Fibroblast of lung (primary cell): ENCODE measurements at regions not wholly inside any gene's neighbourhood (a gene's known extent, or its start where the extent isn't known, plus 50 kb on each side); places are given as distances from the start of the nearest gene placed in this dataset.

Source experiments
- DNase-seq, 2 donors: peaks; one replicate each; pipeline versions ENCODE4 v3.0.0 to v3.0.0-alpha.2; 2010; ENCODE audit warnings: low read depth in 2 of 2
- H2AFZ ChIP-seq: 2 replicates; pipeline ENCODE4 v1.5.1; 2012; ENCODE audit warnings: low read length, control low read depth, inconsistent platforms
- H3K27ac ChIP-seq: 2 replicates; pipeline ENCODE4 v1.5.1; 2011; ENCODE audit warnings: low read length, control low read depth; ENCODE audit not compliant: insufficient read depth
- H3K27me3 ChIP-seq: 2 replicates; pipeline ENCODE4 v1.5.1; 2011; ENCODE audit warnings: mild to moderate bottlenecking, low read length; ENCODE audit not compliant: control insufficient read depth, insufficient read depth
- H3K36me3 ChIP-seq: 2 replicates; pipeline ENCODE4 v1.5.1; 2011; ENCODE audit warnings: low read length; ENCODE audit not compliant: control insufficient read depth, insufficient read depth
- H3K4me1 ChIP-seq: 2 replicates; pipeline ENCODE4 v1.5.1; 2011; ENCODE audit warnings: low read length; ENCODE audit not compliant: control insufficient read depth, insufficient read depth; ENCODE audit errors: extremely low read depth
- H3K4me2 ChIP-seq: 2 replicates; pipeline ENCODE4 v1.5.1; 2011; ENCODE audit warnings: low read length, control low read depth; ENCODE audit not compliant: insufficient read depth; ENCODE audit errors: extremely low read depth
- H3K4me3 ChIP-seq, 4 experiments: fragments of 200-600 bp in 1 of 4; sonication (generic) in 1 of 4; replicated peaks in 1 of 4; 2 replicates each; pipeline ENCODE4 v1.5.1; 2011 to 2016; ENCODE audit warnings: low read length in 4 of 4, low read depth in 3 of 4, mild to moderate bottlenecking in 3 of 4, control low read depth in 2 of 4, inconsistent platforms in 1 of 4, mixed read lengths in 1 of 4; ENCODE audit not compliant: insufficient read depth in 1 of 4; ENCODE audit errors: control extremely low read depth in 1 of 4
- H3K79me2 ChIP-seq: 2 replicates; pipeline ENCODE4 v1.5.1; 2012; ENCODE audit warnings: mild to moderate bottlenecking, low read length, inconsistent platforms; ENCODE audit not compliant: control insufficient read depth, insufficient read depth
- H3K9ac ChIP-seq: 2 replicates; pipeline ENCODE4 v1.5.1; 2011; ENCODE audit warnings: mild to moderate bottlenecking, low read length, control low read depth; ENCODE audit not compliant: insufficient read depth
- H3K9me3 ChIP-seq: 2 replicates; pipeline ENCODE4 v1.5.1; 2012; ENCODE audit warnings: low read depth, low read length; ENCODE audit not compliant: control insufficient read depth, insufficient read depth
- H4K20me1 ChIP-seq: 2 replicates; pipeline ENCODE4 v1.5.1; 2011; ENCODE audit warnings: low read length; ENCODE audit not compliant: control insufficient read depth, insufficient read depth; ENCODE audit errors: extremely low read depth
- EZH2 ChIP-seq: IDR thresholded peaks from 2 replicates; pipeline ENCODE4 v1.5.1; 2012; ENCODE audit warnings: low read length, control low read depth, mild to moderate bottlenecking; ENCODE audit errors: missing control alignments
- TF ChIP-seq, protein P1 (sequence below), 2 donors: IDR thresholded peaks in 1 of 2; conservative IDR thresholded peaks in 1 of 2; 1 replicate in 1 of 2; 2 replicates in 1 of 2; pipeline ENCODE4 v1.5.1; 2011 to 2012; ENCODE audit warnings: low read length in 2 of 2, control low read depth in 1 of 2, inconsistent platforms in 1 of 2, low read depth in 1 of 2, mild to moderate bottlenecking in 1 of 2

DNA sequence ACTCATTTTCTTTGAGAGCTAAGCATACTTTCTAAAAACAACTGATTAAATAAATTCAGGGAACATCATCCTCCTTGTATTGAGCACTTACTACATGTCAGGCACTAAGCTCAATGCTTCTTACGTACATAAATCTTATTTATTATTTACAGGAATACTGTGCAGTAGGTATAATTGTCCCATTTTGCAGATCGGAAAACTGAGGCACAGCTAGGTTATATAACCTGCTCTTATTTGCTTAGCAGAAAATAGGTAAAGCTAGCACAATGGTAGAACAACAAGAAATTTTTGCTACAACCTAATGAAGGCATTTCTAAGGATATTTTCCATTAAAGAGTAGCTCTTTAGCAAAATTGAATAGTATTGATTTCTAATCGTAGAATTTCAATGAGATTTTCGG lies 168.7 kb upstream of the KCNJ16 start:
- no peaks in the 10 kb centered on the region for H3K27me3 ChIP-seq
- H3K9ac ChIP-seq: no peak overlapping the region
- H3K36me3 ChIP-seq: no peaks in the 10 kb centered on the region
- no peak for DNase-seq
- H3K79me2 ChIP-seq: no peaks in the 10 kb centered on the region
- no peak overlapping the region for H3K4me3 ChIP-seq
- no peak for TF ChIP-seq EZH2
- TF ChIP-seq, protein P1, sequence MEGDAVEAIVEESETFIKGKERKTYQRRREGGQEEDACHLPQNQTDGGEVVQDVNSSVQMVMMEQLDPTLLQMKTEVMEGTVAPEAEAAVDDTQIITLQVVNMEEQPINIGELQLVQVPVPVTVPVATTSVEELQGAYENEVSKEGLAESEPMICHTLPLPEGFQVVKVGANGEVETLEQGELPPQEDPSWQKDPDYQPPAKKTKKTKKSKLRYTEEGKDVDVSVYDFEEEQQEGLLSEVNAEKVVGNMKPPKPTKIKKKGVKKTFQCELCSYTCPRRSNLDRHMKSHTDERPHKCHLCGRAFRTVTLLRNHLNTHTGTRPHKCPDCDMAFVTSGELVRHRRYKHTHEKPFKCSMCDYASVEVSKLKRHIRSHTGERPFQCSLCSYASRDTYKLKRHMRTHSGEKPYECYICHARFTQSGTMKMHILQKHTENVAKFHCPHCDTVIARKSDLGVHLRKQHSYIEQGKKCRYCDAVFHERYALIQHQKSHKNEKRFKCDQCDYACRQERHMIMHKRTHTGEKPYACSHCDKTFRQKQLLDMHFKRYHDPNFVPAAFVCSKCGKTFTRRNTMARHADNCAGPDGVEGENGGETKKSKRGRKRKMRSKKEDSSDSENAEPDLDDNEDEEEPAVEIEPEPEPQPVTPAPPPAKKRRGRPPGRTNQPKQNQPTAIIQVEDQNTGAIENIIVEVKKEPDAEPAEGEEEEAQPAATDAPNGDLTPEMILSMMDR (conservative IDR thresholded peaks at IDR 0.05 in 1 of 2, IDR thresholded peaks at IDR 0.05 in 1 of 2; ENCODE audit: low read depth in 1 of 2, low read length in 2 of 2): no peak
- no peaks in the 10 kb centered on the region for H3K4me1 ChIP-seq
- no peaks in the 10 kb centered on the region for H4K20me1 ChIP-seq
- H3K27ac ChIP-seq: no peak overlapping the region
- H3K4me2 ChIP-seq: no peak overlapping the region
- H2AFZ ChIP-seq: no peak overlapping the region
- no peaks in the 10 kb centered on the region for H3K9me3 ChIP-seq

DNA sequence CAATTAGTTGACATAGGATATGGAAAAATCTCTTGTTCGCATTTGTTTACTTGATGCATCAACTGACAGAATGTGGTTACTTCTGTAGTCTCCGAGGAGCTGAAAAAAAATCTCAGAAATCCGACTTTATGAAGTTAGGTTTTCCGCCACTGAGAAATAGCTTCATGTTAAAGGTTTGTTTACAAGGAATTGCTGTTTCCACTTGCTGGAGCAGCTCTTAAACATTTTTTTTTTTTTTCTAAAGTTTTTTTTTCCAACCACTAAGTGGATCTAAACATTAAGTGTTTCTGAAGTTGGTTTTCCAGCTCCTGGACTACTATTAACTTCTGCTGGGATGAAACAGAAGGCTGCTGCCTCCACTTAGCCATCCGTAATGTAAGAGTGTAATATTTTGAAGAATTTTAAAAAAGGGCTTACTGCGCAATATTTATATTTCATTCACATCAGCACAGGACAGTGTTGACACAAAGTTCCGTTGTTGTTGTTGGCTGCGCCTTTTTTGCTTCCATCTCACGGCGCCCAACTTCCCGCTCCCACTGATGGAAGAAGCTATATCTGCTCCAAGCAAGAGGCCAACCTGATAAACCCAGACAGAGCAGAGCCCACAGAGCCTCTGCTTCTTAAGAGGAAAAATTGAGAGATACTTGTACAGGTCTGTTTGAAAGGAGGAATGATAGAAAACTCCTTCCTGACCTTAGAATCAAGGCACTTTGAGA lies 167.7 kb upstream of the KCNJ16 start:
- Histone ChIP-seq H2AFZ (peak overlapping the region; percentile 19), H3K27me3 (no peaks in the 10 kb centered on the region), H3K4me1 (no peaks in the 10 kb centered on the region), H3K36me3 (no peaks in the 10 kb centered on the region), H4K20me1 (no peaks in the 10 kb centered on the region), H3K9ac (no peak overlapping the region), H3K4me3 (no peak overlapping the region), H3K27ac (no peak overlapping the region), H3K79me2 (no peaks in the 10 kb centered on the region), H3K4me2 (peak overlapping the region; percentile 15), H3K9me3 (no peaks in the 10 kb centered on the region)
- TF ChIP-seq, protein P1 (conservative IDR thresholded peaks at IDR 0.05 in 1 of 2, IDR thresholded peaks at IDR 0.05 in 1 of 2; ENCODE audit: low read depth in 1 of 2, low read length in 2 of 2): no peak
- no peak for TF ChIP-seq EZH2
- DNase-seq: peak in 1 of 2 donors; percentile 36

GRCh38 chr17:69908626-69909368 lies 166.2 kb upstream of the KCNJ16 start:
- no peaks in the 10 kb centered on the region for H4K20me1 ChIP-seq
- H3K79me2 ChIP-seq: no peaks in the 10 kb centered on the region
- H3K4me2 ChIP-seq: no peak overlapping the region
- no peak for DNase-seq
- TF ChIP-seq EZH2: no peak
- TF ChIP-seq, protein P1 (conservative IDR thresholded peaks at IDR 0.05 in 1 of 2, IDR thresholded peaks at IDR 0.05 in 1 of 2; ENCODE audit: low read depth in 1 of 2, low read length in 2 of 2): no peak
- H3K4me1 ChIP-seq: peaks cover 2% of the 10 kb centered on the region
- H3K27ac ChIP-seq: no peak overlapping the region
- no peak overlapping the region for H3K4me3 ChIP-seq
- no peak overlapping the region for H3K9ac ChIP-seq
- no peak overlapping the region for H2AFZ ChIP-seq
- H3K9me3 ChIP-seq: no peaks in the 10 kb centered on the region
- H3K27me3 ChIP-seq: no peaks in the 10 kb centered on the region
- H3K36me3 ChIP-seq: no peaks in the 10 kb centered on the region
